Stimulated activated CD8-positive, alpha-beta memory T cell treated with anti-CD3 and anti-CD28 coated beads, Interleukin-4, amount 100 ng/mL, for 24 hours (primary cell): ENCODE measurements at regions not wholly inside any gene's neighbourhood (a gene's known extent, or its start where the extent isn't known, plus 50 kb on each side); places are given as distances from the start of the nearest gene placed in this dataset.
A peak's percentile ranks its signal among the peaks of the same experiment; 100 is the strongest.

Experiments used
- DNase-seq: peaks from one replicate; pipeline ENCODE4 v3.0.0-alpha.2; 2020; ENCODE audit warnings: low read depth

GRCh38 chr6:14431385-14432330 lies 314.1 kb downstream of the CD83 start:
- no peak for DNase-seq

GRCh38 chr6:14434916-14435690 lies 317.5 kb downstream of the CD83 start:
- no peak for DNase-seq

GRCh38 chr6:14436592-14437132 lies 319.1 kb downstream of the CD83 start:
- DNase-seq = no peak

- no peak for DNase-seq
Observed at GRCh38 chr6:14439419-14439818, 321.8 kb downstream of the CD83 start.

GRCh38 chr6:14440215-14440910 lies 322.8 kb downstream of the CD83 start:
- DNase-seq = no peak

- no peak for DNase-seq
Observed at GRCh38 chr6:14440940-14441781, 323.6 kb downstream of the CD83 start.

GRCh38 chr6:14442242-14442641 lies 324.7 kb downstream of the CD83 start:
- DNase-seq = no peak

GRCh38 chr6:14443629-14444268 lies 326.2 kb downstream of the CD83 start:
- DNase-seq = no peak

- no peak for DNase-seq
Observed at GRCh38 chr6:14444295-14444972, 326.9 kb downstream of the CD83 start.

- DNase-seq = no peak
Observed at GRCh38 chr6:14447240-14447639, 329.7 kb downstream of the CD83 start.

GRCh38 chr6:14448246-14448645 lies 330.7 kb downstream of the CD83 start:
- DNase-seq = no peak

GRCh38 chr6:14450133-14450504 lies 332.5 kb downstream of the CD83 start:
- DNase-seq = no peak

- no peak for DNase-seq
Observed at GRCh38 chr6:14450578-14450977, 333.0 kb downstream of the CD83 start.

GRCh38 chr6:14451594-14452374 lies 334.2 kb downstream of the CD83 start:
- DNase-seq = no peak

- DNase-seq = peak; percentile 24
Observed at GRCh38 chr6:14452567-14453527, 335.3 kb downstream of the CD83 start.

GRCh38 chr6:14453712-14454472 lies 336.3 kb downstream of the CD83 start:
- DNase-seq = no peak

GRCh38 chr6:14454473-14454775 lies 336.9 kb downstream of the CD83 start:
- DNase-seq = no peak

- DNase-seq = no peak
Observed at GRCh38 chr6:14455427-14455826, 337.9 kb downstream of the CD83 start.
